ENCODE measurements at regions not wholly inside any gene's neighbourhood (a gene's known extent, or its start where the extent isn't known, plus 50 kb on each side); places are given as distances from the start of the nearest gene placed in this dataset.

GRCh38 chr7:10657837-10658236 lies 315.8 kb upstream of the PHF14 start:
- TF ChIP-seq CTCF (IDR thresholded peaks at IDR 0.05; ENCODE audit: low read depth, low read length) (no peak), EZH2phosphoT487 (IDR thresholded peaks at IDR 0.05; ENCODE audit: low read depth) (no peak)

Data from OCI-LY3 (cell line).